Hepatocyte (in vitro differentiated cells): ENCODE measurements at regions not wholly inside any gene's neighbourhood (a gene's known extent, or its start where the extent isn't known, plus 50 kb on each side); places are given as distances from the start of the nearest gene placed in this dataset.

Experiments
- CTCF ChIP-seq: fragments of 200-600 bp; sonication (generic); IDR thresholded peaks from 2 replicates; pipeline ENCODE4 v1.5.1; 2016; ENCODE audit warnings: antibody characterized with exemption, mild to moderate bottlenecking; ENCODE audit not compliant: poor library complexity
- EZH2 ChIP-seq: fragments of 200-600 bp; sonication (generic); IDR thresholded peaks from 2 replicates; pipeline ENCODE4 v1.6.1; 2016; ENCODE audit warnings: antibody characterized with exemption, mild to moderate bottlenecking, borderline replicate concordance
- EZH2phosphoT487 ChIP-seq: fragments of 200-600 bp; sonication (generic); IDR thresholded peaks from one replicate; pipeline ENCODE4 v1.6.1; 2018; ENCODE audit warnings: antibody characterized with exemption, mild to moderate bottlenecking, low read depth, moderate library complexity; ENCODE audit not compliant: unreplicated experiment, severe bottlenecking

- TF ChIP-seq CTCF, result no peak
- no peak for TF ChIP-seq EZH2
- TF ChIP-seq EZH2phosphoT487, result no peak
These were observed 275.5 kb downstream of the SHOX2 start for GRCh38 chr3:157830556-157831236.
